Breast epithelium (tissue), 4 donors: ENCODE measurements at regions not wholly inside any gene's neighbourhood (a gene's known extent, or its start where the extent isn't known, plus 50 kb on each side); places are given as distances from the start of the nearest gene placed in this dataset.
"Not testable (repeated sequence)": the region's sequence is repeated elsewhere in the genome, so short reads cannot be mapped to it uniquely, and the experiment has no call there.

Experiments used
- DNase-seq, 2 donors: peaks; one replicate each; pipeline ENCODE4 v3.0.0-alpha.2; 2019; ENCODE audit warnings: low spot score in 2 of 2
- H3K27ac ChIP-seq, 2 donors: fragments of 200-600 bp; sonication (generic) in 1 of 2; one replicate each; pipeline ENCODE4 v1.5.1; 2016 to 2019; ENCODE audit warnings: mild to moderate bottlenecking in 1 of 2
- H3K27me3 ChIP-seq, 2 donors: fragments of 200-600 bp; sonication (generic) in 1 of 2; one replicate each; pipeline versions ENCODE4 v1.5.1 to v1.6.0; 2017 to 2019; ENCODE audit warnings: control low read depth in 1 of 2, mild to moderate bottlenecking in 1 of 2
- H3K36me3 ChIP-seq: fragments of 200-600 bp; one replicate; pipeline ENCODE4 v1.5.1; 2019
- H3K4me1 ChIP-seq, 2 donors: fragments of 200-600 bp; sonication (generic); one replicate each; pipeline ENCODE4 v1.5.1; 2016 to 2019; ENCODE audit warnings: control low read depth in 1 of 2
- H3K4me3 ChIP-seq, 3 donors: fragments of 200-600 bp; sonication (generic); 1 replicate in 2 of 3; 2 replicates in 1 of 3; pipeline ENCODE4 v1.5.1; 2016 to 2019; ENCODE audit warnings: mild to moderate bottlenecking in 3 of 3, moderate library complexity in 2 of 3
- H3K9me3 ChIP-seq, 2 donors: fragments of 200-600 bp; sonication (generic) in 1 of 2; one replicate each; pipeline ENCODE4 v1.5.1; 2016 to 2019; ENCODE audit warnings: control low read depth in 1 of 2
- CTCF ChIP-seq, 3 donors: fragments of 450-650 bp; IDR thresholded peaks; one replicate each; pipeline ENCODE4 v1.5.1; 2016 to 2017; ENCODE audit warnings: antibody characterized with exemption in 3 of 3, mild to moderate bottlenecking in 3 of 3, moderate library complexity in 3 of 3
- POLR2A ChIP-seq: fragments of 450-650 bp; IDR thresholded peaks from one replicate; pipeline ENCODE4 v1.6.1; 2016; ENCODE audit warnings: antibody characterized with exemption, mild to moderate bottlenecking, moderate library complexity
- POLR2AphosphoS5 ChIP-seq, 3 donors: sonication (generic); formaldehyde crosslinking; IDR thresholded peaks; one replicate each; pipeline ENCODE4 v1.6.1; 2017; ENCODE audit warnings: antibody characterized with exemption in 3 of 3
- intact Hi-C: fragments of 100-400 bp; cut with DNase I; formaldehyde crosslinking; loops from one replicate; pipeline ENCODE4 v1.15.1; 2023; ENCODE audit warnings: low total_unique reads

- H3K27ac ChIP-seq: peak overlapping the region in 1 of 2 donors; percentile 20
- H3K9me3 ChIP-seq: no peaks in the 10 kb centered on the region
- no peaks in the 10 kb centered on the region for H3K4me1 ChIP-seq
- H3K27me3 ChIP-seq: no peaks in the 10 kb centered on the region
- intact Hi-C loops: no loop called here
- no peak overlapping the region for H3K4me3 ChIP-seq
- no peak for DNase-seq
- TF ChIP-seq CTCF (IDR thresholded peaks at IDR 0.05) (no peak), POLR2A (no peak), POLR2AphosphoS5 (IDR thresholded peaks at IDR 0.05) (no peak)
- no peaks in the 10 kb centered on the region for H3K36me3 ChIP-seq
Observed at GRCh38 chr3:15936312-15936711, 138.5 kb upstream of the ANKRD28 start.

GRCh38 chr3:15940641-15941040, 142.9 kb upstream of the ANKRD28 start:
- intact Hi-C loops: no loop called here
- no peak for DNase-seq

GRCh38 chr3:15941457-15941856, 143.7 kb upstream of the ANKRD28 start:
- DNase-seq, H3K9me3 ChIP-seq, H3K36me3 ChIP-seq, intact Hi-C loops, H3K27ac ChIP-seq, H3K27me3 ChIP-seq, H3K4me1 ChIP-seq, H3K4me3 ChIP-seq: not testable (repeated sequence)

More at GRCh38 chr3:15940641-15941040, 142.9 kb upstream of the ANKRD28 start:
- TF ChIP-seq POLR2AphosphoS5 (IDR thresholded peaks at IDR 0.05) (no peak), CTCF (IDR thresholded peaks at IDR 0.05) (no peak), POLR2A (no peak)
- Histone ChIP-seq H3K36me3 (no peaks in the 10 kb centered on the region), H3K9me3 (no peaks in the 10 kb centered on the region), H3K4me1 (no peaks in the 10 kb centered on the region), H3K4me3 (no peak overlapping the region), H3K27me3 (no peaks in the 10 kb centered on the region), H3K27ac (no peak overlapping the region)

- H3K9me3 ChIP-seq: no peaks in the 10 kb centered on the region
- intact Hi-C loops: no loop called here
- no peak overlapping the region for H3K27ac ChIP-seq
- no peaks in the 10 kb centered on the region for H3K27me3 ChIP-seq
- TF ChIP-seq POLR2AphosphoS5 (IDR thresholded peaks at IDR 0.05): no peak
- TF ChIP-seq CTCF (IDR thresholded peaks at IDR 0.05): no peak
- TF ChIP-seq POLR2A: no peak
- DNase-seq: no peak
- no peak overlapping the region for H3K4me3 ChIP-seq
- no peaks in the 10 kb centered on the region for H3K4me1 ChIP-seq
- H3K36me3 ChIP-seq: no peaks in the 10 kb centered on the region
Observed at GRCh38 chr3:15941958-15942357, 144.2 kb upstream of the ANKRD28 start.

- no peaks in the 10 kb centered on the region for H3K27me3 ChIP-seq
- TF ChIP-seq CTCF (IDR thresholded peaks at IDR 0.05) (no peak), POLR2A (no peak), POLR2AphosphoS5 (IDR thresholded peaks at IDR 0.05) (no peak)
- no peak overlapping the region for H3K4me3 ChIP-seq
- DNase-seq: no peak
- H3K4me1 ChIP-seq: no peaks in the 10 kb centered on the region
- H3K27ac ChIP-seq: no peak overlapping the region
- H3K9me3 ChIP-seq: no peaks in the 10 kb centered on the region
- intact Hi-C loops: no loop called here
- no peaks in the 10 kb centered on the region for H3K36me3 ChIP-seq
Observed at GRCh38 chr3:15942462-15942861, 144.7 kb upstream of the ANKRD28 start.

- Histone ChIP-seq H3K27ac (no peak overlapping the region), H3K4me3 (no peak overlapping the region), H3K36me3 (no peaks in the 10 kb centered on the region), H3K9me3 (no peaks in the 10 kb centered on the region), H3K27me3 (no peaks in the 10 kb centered on the region), H3K4me1 (no peaks in the 10 kb centered on the region)
- DNase-seq: no peak
- TF ChIP-seq POLR2A (no peak), CTCF (IDR thresholded peaks at IDR 0.05) (no peak), POLR2AphosphoS5 (IDR thresholded peaks at IDR 0.05) (no peak)
- intact Hi-C loops: no loop called here
Observed at GRCh38 chr3:15942936-15943335, 145.2 kb upstream of the ANKRD28 start.
